GM13976 (cell line): ENCODE measurements at regions not wholly inside any gene's neighbourhood (a gene's known extent, or its start where the extent isn't known, plus 50 kb on each side); places are given as distances from the start of the nearest gene placed in this dataset.

Experiments used
- DNase-seq: peaks from one replicate; pipeline ENCODE4 v3.0.0; 2012; ENCODE audit warnings: low spot score
- in situ Hi-C: fragments of 300-500 bp; cut with MboI; formaldehyde crosslinking; loops from one replicate; pipeline ENCODE4 v1.12.0; 2022; ENCODE audit warnings: low sequenced_read_pairs, mixed read lengths, inconsistent platforms; ENCODE audit not compliant: unreplicated experiment
- TF ChIP-seq, protein P1 (sequence below): IDR thresholded peaks from 2 replicates; pipeline ENCODE4 v1.5.1; 2012; ENCODE audit warnings: borderline replicate concordance, mild to moderate bottlenecking; ENCODE audit not compliant: insufficient read depth; ENCODE audit errors: extremely low read depth, missing control alignments, control extremely low read depth

DNA sequence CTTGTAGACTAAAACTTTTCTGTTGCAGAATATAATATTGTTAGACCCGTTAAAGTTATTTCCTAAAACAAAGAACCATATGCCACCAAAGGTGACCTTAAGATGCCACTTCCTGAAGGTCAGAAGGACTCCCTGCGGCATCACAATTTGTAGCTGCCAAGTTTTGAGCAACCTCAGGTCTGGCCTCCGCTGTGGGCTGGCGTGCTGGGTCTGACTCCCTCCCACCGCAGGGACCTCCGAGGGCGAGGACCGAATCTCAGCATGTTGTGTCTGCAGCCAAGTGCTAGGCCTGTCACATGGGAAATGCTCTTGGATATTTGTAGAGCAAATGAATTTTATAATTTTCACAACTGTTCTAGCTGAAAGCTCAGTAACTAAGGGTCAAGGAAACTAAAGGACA lies 285.9 kb downstream of the NDUFA10 start:
- TF ChIP-seq, protein P1, sequence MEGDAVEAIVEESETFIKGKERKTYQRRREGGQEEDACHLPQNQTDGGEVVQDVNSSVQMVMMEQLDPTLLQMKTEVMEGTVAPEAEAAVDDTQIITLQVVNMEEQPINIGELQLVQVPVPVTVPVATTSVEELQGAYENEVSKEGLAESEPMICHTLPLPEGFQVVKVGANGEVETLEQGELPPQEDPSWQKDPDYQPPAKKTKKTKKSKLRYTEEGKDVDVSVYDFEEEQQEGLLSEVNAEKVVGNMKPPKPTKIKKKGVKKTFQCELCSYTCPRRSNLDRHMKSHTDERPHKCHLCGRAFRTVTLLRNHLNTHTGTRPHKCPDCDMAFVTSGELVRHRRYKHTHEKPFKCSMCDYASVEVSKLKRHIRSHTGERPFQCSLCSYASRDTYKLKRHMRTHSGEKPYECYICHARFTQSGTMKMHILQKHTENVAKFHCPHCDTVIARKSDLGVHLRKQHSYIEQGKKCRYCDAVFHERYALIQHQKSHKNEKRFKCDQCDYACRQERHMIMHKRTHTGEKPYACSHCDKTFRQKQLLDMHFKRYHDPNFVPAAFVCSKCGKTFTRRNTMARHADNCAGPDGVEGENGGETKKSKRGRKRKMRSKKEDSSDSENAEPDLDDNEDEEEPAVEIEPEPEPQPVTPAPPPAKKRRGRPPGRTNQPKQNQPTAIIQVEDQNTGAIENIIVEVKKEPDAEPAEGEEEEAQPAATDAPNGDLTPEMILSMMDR, result no peak
- in situ Hi-C loops, result no loop called here
- DNase-seq, result no peak

DNA sequence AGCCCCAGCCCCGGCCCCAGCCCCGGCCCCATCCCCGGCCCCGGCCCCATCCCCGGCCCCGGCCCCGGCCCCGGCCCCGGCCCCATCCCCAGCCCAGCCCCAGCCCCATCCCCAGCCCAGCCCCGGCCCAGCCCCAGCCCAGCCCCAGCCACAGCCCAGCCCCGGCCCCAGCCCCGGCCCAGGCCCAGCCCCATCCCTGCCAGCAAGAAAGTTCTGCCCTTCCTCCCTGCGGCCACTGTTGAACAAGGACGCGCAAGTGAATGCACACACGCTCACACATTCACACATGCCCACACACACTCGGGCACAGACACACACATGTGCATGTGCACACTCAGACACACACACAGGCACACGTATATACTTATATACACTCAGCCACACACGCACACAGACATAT lies 287.0 kb downstream of the NDUFA10 start:
- in situ Hi-C loops, result no loop called here
- DNase-seq, result no peak
- TF ChIP-seq, protein P1, result no peak

DNA sequence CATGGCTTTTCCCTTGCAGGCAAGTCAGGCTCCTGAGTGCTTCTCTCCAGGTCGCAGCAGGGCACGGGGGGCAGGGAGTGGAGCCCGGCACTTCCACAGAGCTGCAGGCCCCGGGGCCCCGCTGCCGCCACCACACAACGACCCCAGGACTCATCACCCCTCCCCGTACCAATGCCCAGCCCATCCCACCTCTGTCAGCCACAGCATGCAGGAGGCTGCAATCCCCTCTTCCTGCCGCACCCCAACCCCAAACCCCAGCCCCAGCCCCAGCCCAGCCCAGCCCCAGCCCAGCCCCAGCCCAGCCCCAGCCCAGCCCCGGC lies 288.0 kb downstream of the NDUFA10 start:
- in situ Hi-C loops, result no loop called here
- DNase-seq, result no peak
- TF ChIP-seq, protein P1, result no peak

GRCh38 chr2:239736358-239737143 lies 288.6 kb downstream of the NDUFA10 start:
- no peak for DNase-seq
- in situ Hi-C loops, result no loop called here
- TF ChIP-seq, protein P1, result no peak

- TF ChIP-seq, protein P1, result no peak
- DNase-seq, result no peak
- in situ Hi-C loops, result no loop called here
These were observed 289.2 kb downstream of the NDUFA10 start for GRCh38 chr2:239735829-239736357.

DNA sequence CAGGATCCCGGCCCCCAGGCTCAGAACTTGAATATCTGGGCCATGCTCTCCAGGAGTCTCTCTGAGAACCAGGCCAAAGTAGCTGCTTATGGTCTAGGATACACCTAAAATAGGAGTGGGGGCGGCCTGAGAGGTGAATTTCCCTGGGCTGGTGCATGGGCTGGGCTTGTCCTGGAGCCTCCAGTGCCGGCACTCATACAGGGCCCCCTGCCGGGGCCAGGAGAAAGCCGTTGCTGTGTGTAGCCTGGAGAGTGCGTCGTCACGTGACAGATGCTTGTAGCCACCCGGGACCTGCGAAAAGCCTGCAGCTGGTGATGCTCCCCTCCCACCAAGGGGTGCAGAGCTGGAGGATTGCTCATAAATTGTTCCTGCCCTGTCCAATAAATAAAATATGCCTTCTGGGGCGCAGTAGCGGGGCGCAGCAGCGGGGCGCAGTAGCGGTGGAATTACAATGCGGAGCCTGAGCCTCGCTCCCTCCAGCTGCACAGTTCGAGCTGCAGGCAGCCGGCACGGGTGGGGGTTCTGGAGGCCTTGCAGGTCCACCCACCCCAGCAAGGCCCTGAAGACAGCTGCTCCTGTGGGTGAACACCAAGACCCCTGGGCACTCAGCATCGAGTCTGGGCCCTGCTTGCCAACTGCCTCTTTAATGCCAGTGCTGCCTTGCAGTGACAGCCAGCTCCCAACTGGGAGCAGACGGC lies 289.9 kb downstream of the NDUFA10 start:
- in situ Hi-C loops, result no loop called here

More for the DNA sequence above, 289.9 kb downstream of the NDUFA10 start:
- DNase-seq, result no peak
- TF ChIP-seq, protein P1, result no peak
